ENCODE measurements at regions not wholly inside any gene's neighbourhood (a gene's known extent, or its start where the extent isn't known, plus 50 kb on each side); places are given as distances from the start of the nearest gene placed in this dataset.

DNA sequence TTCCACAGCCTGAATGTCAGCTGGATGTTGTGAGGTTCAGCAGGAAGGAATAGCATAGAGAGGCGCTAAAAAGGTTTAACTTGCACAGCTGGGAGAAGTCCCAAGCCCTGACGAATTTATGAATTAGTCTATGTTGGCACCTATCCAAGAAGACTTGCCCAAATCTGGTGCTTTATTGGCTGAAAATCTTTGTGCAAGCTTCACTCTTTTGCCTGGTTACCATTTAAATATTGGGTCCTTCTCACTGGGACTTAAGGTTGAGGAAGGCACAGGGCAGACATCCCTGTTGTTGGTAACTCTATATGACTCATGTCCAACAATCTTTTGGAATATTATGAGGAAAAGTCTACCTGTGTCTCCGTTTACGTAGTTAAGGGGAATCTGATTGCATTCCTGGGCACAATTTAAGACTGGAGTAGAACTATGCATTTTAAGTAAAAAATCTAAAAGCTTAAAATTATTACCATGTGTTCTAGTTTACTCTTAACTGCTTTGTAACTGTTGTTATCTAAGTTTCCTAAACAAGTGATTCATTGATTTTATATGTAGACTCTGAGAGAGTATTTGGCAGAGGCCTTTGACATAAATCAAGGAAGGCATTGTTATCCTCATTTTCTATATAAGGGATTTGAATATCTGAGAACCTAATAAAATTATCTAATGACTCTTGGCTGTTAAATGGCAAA, 181.7 kb upstream of the DPYD start:
- Histone ChIP-seq H2AFZ (ENCODE audit: control insufficient read depth, low read depth, low read length) (no peak overlapping the region), H3K4me2 (ENCODE audit: control insufficient read depth, insufficient read depth) (no peak overlapping the region), H3K79me2 (ENCODE audit: control insufficient read depth, insufficient read depth, low read length) (no peaks in the 10 kb centered on the region), H3K27me3 (replicated peaks in 1 of 2; ENCODE audit: control insufficient read depth in 2 of 2, insufficient read depth in 2 of 2, low read length in 1 of 2) (no peaks in the 10 kb centered on the region), H4K20me1 (ENCODE audit: control insufficient read depth, insufficient read depth) (no peaks in the 10 kb centered on the region), H3K36me3 (ENCODE audit: control insufficient read depth in 2 of 2, insufficient read depth in 2 of 2, low read length in 1 of 2) (no peaks in the 10 kb centered on the region), H3K27ac (ENCODE audit: control insufficient read depth, insufficient read depth) (no peak overlapping the region), H3K9me3 (replicated peaks; ENCODE audit: control insufficient read depth, insufficient read depth, low read length) (no peaks in the 10 kb centered on the region), H3K4me1 (ENCODE audit: control insufficient read depth, insufficient read depth, low read length) (no peaks in the 10 kb centered on the region), H3K4me3 (no peak overlapping the region), H3K9ac (ENCODE audit: control insufficient read depth, insufficient read depth, low read length) (no peak overlapping the region)
- intact Hi-C loops (cut with micrococcal nuclease; ENCODE audit: unreplicated experiment), result no loop called here
- ChIA-PET CTCF (no interaction called here), POLR2A (no interaction called here), SMC1A (ENCODE audit: uncharacterized antibody, unreplicated experiment) (no interaction called here), RAD21 (ENCODE audit: unreplicated experiment) (no interaction called here)
- no peak for DNase-seq (ENCODE audit: low read depth, low spot score)
- ATAC-seq, result no peak
- 33% methylated on average over 4 of the region's 4 CpGs for WGBS (ENCODE audit: insufficient coverage, insufficient replicate concordance, low lambda C conversion rate, missing lambda C conversion rate)
- in situ Hi-C loops (cut with MboI), result no loop called here
- no peak for FAIRE-seq
- BruUV-seq (replicated peaks), result no TSS peak
- TF ChIP-seq SMAD5 (IDR thresholded peaks at IDR 0.05; ENCODE audit: low read depth) (no peak), USF2 (IDR thresholded peaks at IDR 0.05; ENCODE audit: borderline replicate concordance, low read depth, low read length) (no peak), MYB (IDR thresholded peaks at IDR 0.05; ENCODE audit: borderline replicate concordance, low read depth, low read length) (no peak), STAT3 (IDR thresholded peaks at IDR 0.05; ENCODE audit: low read depth, low read length) (no peak), GATAD2B (conservative IDR thresholded peaks at IDR 0.05; ENCODE audit: low read depth) (no peak), DPF2 (IDR thresholded peaks at IDR 0.05) (no peak), ATF3 (IDR thresholded peaks at IDR 0.05; ENCODE audit: borderline replicate concordance, extremely low read depth, low read depth, low read length) (no peak), HSF1 (IDR thresholded peaks at IDR 0.05; ENCODE audit: low read depth, low read length) (no peak), RAD21 (IDR thresholded peaks at IDR 0.05; ENCODE audit: insufficient read depth, low read depth, low read length) (no peak), BCL11A (IDR thresholded peaks at IDR 0.05; ENCODE audit: low read depth, low read length) (no peak), E4F1 (IDR thresholded peaks at IDR 0.05; ENCODE audit: borderline replicate concordance, partially characterized antibody) (no peak), RFX5 (IDR thresholded peaks at IDR 0.05; ENCODE audit: low read depth, low read length) (no peak), BMI1 (IDR thresholded peaks at IDR 0.05; ENCODE audit: borderline replicate concordance) (no peak), EGR1 (IDR thresholded peaks at IDR 0.05; ENCODE audit: borderline replicate concordance in 1 of 2, low read depth in 2 of 2, low read length in 2 of 2) (no peak), NR2C1 (IDR thresholded peaks at IDR 0.05) (no peak), SKIL (IDR thresholded peaks at IDR 0.05; ENCODE audit: low read depth, poor library complexity, severe bottlenecking) (no peak)

Data from GM12878 (cell line).